GM18505 (cell line): ENCODE measurements at regions not wholly inside any gene's neighbourhood (a gene's known extent, or its start where the extent isn't known, plus 50 kb on each side); places are given as distances from the start of the nearest gene placed in this dataset.
"Not testable (repeated sequence)": the region's sequence is repeated elsewhere in the genome, so short reads cannot be mapped to it uniquely, and the experiment has no call there.

Source experiments
- ATAC-seq: cut with Tn5 transposase; IDR thresholded peaks from one replicate; pipeline ENCODE4 v1.9.1; 2021; ENCODE audit not compliant: unreplicated experiment
- POLR2A ChIP-seq: IDR thresholded peaks from 4 replicates; pipeline ENCODE4 v1.6.1; 2011; ENCODE audit warnings: borderline replicate concordance; ENCODE audit not compliant: insufficient read depth, insufficient read length; ENCODE audit errors: extremely low read depth

DNA sequence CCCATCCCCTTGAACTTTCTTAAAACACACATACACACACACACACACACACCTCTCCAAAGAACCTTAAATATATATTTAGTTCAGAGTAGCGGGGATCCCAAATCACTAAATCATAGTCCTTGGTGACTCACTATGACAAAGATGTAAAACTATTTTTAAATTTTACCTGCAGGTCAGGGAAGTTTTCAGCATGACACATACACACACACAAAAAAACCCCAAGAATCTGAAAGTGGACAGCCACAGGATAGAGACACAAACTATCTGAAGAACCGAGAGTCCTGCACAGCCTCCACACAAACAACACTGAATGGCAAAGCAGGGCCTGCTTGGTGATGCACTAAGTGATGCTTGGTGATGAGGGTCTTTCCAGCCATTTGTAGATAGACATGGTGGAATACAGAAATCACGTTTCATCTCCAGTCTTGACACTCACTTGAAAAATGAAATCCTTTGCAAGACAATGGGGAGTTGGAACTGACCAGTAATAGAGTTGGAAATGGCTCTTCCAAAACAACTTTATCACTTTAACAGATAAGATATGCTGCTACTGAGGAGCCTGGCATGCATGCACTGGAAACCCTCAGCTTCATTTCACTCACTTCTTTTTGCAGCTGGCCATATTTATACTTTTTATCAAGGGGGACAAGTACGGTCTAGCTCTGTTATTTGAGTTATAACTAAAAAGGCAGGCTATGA, 307.3 kb downstream of the RAPGEF2 start:
- ATAC-seq = no peak
- no peak for TF ChIP-seq POLR2A

DNA sequence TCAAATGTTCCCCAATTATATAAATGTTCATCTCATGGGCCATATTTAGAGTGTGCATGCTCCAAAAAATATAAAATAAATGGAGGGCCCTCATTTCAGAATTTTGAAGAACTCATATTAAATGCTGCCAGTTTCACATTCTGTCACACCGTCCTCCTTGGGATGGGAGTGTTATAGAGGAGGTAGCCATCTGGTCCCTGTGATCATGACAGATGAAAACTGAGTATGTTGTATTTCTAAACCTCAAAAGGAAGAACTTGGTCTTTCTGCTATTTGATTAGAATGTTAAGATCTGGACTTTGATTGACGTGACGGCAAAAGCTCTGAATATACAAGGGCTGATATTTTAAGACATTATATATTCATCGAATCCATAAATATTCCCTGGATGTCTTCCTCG, 308.0 kb downstream of the RAPGEF2 start:
- TF ChIP-seq POLR2A = no peak
- ATAC-seq = no peak

- no peak for ATAC-seq
- TF ChIP-seq POLR2A = no peak
Observed at GRCh38 chr4:159413306-159413943, 310.5 kb downstream of the RAPGEF2 start.

DNA sequence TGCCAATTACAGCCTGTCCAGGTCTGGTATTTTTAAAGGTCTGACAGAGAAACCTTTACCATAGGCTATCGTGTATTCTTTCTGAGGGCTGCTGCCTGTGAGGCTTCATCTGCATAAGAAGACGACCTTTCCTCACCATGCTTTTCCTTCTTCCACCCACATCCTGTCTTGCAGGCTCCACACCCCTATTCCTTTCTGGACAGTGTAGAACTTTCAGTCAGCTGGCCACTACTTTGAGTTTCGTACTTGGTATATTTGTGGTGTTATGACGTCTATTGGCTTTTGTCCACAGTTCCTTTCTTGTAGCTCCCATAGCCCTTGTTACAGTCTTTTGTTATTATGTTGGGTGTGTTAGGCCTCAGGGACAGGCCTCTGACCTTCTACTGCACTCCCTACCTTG, 311.4 kb downstream of the RAPGEF2 start:
- no peak for ATAC-seq
- TF ChIP-seq POLR2A = no peak

- TF ChIP-seq POLR2A = no peak
- ATAC-seq = no peak
Observed at GRCh38 chr4:159416073-159416472, 313.2 kb downstream of the RAPGEF2 start.

- TF ChIP-seq POLR2A = no peak
Observed at GRCh38 chr4:159416996-159417395, 314.1 kb downstream of the RAPGEF2 start.

DNA sequence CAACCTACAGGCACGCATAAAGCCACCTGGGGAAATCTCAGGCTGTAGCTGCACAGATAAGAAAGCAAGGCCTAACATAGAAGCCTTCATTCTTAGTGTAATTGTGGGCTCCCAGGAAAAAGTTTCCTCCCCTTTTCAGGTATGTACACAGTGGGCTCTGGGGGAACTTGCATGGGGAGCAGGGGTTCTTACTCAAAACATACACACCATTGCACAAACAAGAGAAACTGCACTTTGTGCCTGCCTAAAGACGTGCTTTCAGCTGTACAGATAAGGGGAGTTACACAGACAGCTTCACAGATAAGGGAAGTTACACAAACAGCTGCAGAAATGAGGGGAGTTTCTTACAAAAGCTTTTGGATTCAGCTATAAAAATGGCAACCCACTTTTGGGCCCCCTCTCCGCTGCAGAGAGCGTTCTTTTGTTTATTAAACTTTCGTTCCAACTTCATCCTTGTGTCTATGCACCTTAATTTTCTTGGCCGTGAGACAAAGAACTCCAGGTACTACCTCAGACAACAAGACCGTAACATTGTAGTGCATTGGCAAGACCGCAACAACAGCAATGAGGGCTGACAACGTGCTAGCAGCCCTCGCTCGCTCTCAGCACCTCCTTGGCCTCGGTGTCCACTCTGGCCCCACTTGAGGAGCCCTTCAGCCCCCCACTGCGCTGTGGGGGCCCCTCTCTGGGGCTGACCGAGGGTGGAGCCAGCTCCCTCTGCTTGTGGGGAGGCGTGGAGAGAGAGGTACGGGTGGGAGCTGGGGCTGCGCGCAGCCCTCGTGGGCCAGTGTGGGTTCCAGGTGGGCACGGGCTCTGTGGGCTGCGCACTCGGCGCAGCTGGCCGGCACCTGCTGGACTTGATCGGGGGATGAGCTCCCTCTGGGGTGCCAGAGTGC, 317.5 kb downstream of the RAPGEF2 start:
- no peak for TF ChIP-seq POLR2A
- no peak for ATAC-seq

More at GRCh38 chr4:159416996-159417395, 314.1 kb downstream of the RAPGEF2 start:
- no peak for ATAC-seq

- not testable (repeated sequence) for ATAC-seq
Observed at GRCh38 chr4:159421058-159421419, 318.2 kb downstream of the RAPGEF2 start.

DNA sequence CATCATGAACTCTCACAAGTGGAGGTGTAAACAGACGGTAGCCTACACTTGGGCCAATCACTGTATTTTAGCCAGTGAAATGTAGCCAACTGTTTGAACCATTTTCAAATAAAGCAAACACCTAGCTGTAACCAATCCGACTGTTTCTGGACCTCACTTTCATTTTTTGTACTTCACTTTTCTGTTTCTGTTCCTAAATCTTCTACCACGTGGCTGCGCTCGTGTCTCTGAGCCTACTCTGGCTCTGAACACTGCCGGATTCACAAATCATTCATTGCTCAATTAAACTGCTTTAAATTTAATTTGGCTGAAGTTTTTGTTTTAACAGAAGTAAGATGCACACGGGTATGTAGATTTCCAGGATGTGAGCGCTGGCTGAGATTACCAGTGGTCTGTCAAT, 319.1 kb downstream of the RAPGEF2 start:
- TF ChIP-seq POLR2A = no peak
- no peak for ATAC-seq

DNA sequence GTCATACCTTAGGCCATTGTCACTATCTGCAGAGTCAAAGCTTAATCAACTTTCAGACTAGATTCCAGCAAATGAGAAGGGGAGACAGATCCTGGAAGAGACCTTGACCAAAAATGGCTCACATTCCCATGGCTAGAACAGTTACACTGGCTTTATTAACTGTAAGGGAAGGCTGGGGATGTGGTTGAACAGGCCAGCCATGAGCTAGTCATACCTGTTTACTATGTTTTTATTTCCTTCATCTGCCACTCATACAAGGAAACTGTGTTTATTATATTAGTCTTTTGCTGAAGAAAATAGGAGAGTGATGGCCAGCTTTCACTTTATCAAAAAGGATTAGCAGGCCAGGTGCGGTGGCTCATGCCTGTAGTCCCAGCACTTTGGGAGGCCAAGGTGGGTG, 319.7 kb downstream of the RAPGEF2 start:
- ATAC-seq = no peak
- TF ChIP-seq POLR2A = no peak

DNA sequence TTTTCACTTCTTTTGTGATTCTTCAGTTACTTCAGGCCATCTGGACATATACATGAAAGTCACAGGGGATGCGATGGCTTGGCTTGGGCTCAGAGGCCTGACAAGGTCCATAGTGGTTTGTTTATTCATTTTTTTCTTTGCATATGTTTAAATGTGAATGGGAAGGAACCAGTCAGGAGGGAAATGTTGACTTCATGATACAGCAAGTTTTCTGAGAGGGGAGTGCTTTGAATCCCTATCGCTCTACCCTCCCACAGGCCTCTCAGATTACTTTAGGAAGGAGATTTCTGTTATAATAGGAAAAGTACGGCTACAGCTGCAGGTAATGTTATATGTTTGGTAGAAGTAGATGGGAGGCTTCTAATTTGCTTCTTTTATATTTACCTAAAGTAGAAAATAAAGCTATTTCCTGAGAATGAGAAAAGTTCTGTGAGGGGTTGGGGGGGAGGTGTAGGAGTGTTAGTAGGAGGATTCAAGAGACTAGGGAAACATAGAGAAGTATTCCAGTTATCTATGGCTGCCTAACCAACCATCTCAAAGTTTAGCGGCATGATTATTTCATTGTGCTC, 322.9 kb downstream of the RAPGEF2 start:
- ATAC-seq = no peak
- no peak for TF ChIP-seq POLR2A

DNA sequence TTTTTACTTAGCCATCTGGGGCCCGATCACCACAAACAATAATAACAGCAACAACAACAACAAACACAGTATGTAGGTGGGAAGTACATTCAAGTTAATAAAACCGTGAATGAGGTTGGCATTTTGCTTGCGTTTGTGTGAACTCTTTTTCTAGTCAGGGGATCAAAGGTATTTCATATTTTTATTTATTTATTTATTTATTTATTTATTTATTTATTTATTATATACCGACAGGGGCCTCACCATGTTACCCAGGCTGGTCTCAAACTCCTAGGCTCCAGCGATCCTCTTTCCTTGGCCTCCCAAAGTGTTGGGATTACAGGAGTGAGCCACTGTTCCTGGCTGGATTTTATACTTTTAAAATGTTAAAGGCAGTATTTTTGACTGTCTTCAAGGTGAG, 325.4 kb downstream of the RAPGEF2 start:
- no peak for TF ChIP-seq POLR2A
- no peak for ATAC-seq

DNA sequence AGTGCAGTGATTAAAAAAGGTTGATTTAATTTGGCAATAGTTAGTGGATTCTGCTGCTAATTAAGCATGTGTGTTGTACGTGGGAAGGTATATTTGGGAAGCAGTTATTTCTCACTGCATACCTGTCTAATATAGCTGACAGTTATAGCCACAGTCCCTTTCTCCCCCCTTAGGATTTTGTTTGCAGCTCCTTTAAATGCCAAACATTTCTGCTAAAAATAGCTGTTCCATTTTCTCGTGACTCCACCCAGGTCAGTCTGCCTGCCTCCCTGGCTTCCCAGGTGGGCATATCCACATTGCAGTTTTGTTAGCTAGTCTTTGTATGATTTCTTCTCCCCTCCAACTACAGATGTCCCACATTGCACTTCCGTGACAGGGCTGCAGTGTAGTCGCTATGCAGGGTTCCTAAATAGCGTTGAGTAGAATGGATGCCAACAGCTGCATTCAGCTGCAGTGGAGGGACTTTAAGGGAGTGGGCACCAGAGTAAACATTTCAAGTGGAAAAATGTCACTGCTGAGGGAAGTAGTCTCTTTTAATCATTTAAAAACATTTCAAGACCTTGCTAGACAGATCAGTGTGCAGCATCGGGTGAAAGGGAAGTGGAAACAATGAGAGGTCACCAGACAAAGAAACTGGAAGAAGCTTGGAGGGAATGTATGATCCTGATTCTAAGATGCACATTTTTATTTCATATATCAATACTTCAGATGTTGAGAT, 326.3 kb downstream of the RAPGEF2 start:
- TF ChIP-seq POLR2A = no peak
- no peak for ATAC-seq
